MCF 10A (cell line): ENCODE measurements at regions not wholly inside any gene's neighbourhood (a gene's known extent, or its start where the extent isn't known, plus 50 kb on each side); places are given as distances from the start of the nearest gene placed in this dataset.

Experiments
- BruUV-seq: library from RNA; stranded (reverse); fragments of 400-500 nt; replicated peaks from 2 replicates; lab custom pipeline; 2021; lab: Mats Ljungman, UMichigan
- CTCF ChIA-PET: fragments of 300-600 bp; sonication (Branson Sonifier 250); formaldehyde crosslinking; extraction: SDS; loops from one replicate; lab custom pipeline; 2021; ENCODE audit warnings: antibody characterized with exemption, inconsistent platforms; lab: Yijun Ruan, JAX
- POLR2A ChIA-PET: fragments of 300-600, 350-650 bp; sonication (Branson Sonifier 250); formaldehyde crosslinking; extraction: SDS; loops from one replicate; lab custom pipeline; 2020; ENCODE audit warnings: antibody characterized with exemption, inconsistent platforms; lab: Yijun Ruan, JAX
- DNase-seq: peaks from one replicate; pipeline ENCODE4 v3.0.0-alpha.2; 2018; ENCODE audit not compliant: unreplicated experiment
- H3K27ac Mint-ChIP-seq: one replicate; pipeline ENCODE4 v1.8.0; 2022; ENCODE audit warnings: mild to moderate bottlenecking, low read depth, mixed read lengths; ENCODE audit not compliant: unreplicated experiment
- H3K27me3 Mint-ChIP-seq: one replicate; pipeline ENCODE4 v1.8.0; 2022; ENCODE audit warnings: mixed read lengths; ENCODE audit not compliant: insufficient read depth, unreplicated experiment
- H3K36me3 Mint-ChIP-seq: one replicate; pipeline ENCODE4 v1.8.0; 2022; ENCODE audit warnings: mild to moderate bottlenecking, moderate library complexity, mixed read lengths; ENCODE audit not compliant: insufficient read depth, unreplicated experiment
- H3K4me1 Mint-ChIP-seq: one replicate; pipeline ENCODE4 v1.8.0; 2022; ENCODE audit warnings: mixed read lengths; ENCODE audit not compliant: insufficient read depth, unreplicated experiment
- H3K4me3 Mint-ChIP-seq: one replicate; pipeline ENCODE4 v1.8.0; 2022; ENCODE audit warnings: mild to moderate bottlenecking, moderate library complexity, mixed read lengths; ENCODE audit not compliant: unreplicated experiment
- H3K9me3 Mint-ChIP-seq: one replicate; pipeline ENCODE4 v1.8.0; 2022; ENCODE audit warnings: mixed read lengths; ENCODE audit not compliant: unreplicated experiment
- intact Hi-C: fragments of 100-400 bp; cut with micrococcal nuclease; formaldehyde crosslinking; loops from 2 replicates; pipeline ENCODE4 v1.14.1; 2022
- TF ChIP-seq, protein P1 (sequence below): fragments of 200-600 bp; IDR thresholded peaks from one replicate; pipeline ENCODE4 v1.8.0; 2022; ENCODE audit warnings: antibody characterized with exemption, mild to moderate bottlenecking; ENCODE audit not compliant: unreplicated experiment

DNA sequence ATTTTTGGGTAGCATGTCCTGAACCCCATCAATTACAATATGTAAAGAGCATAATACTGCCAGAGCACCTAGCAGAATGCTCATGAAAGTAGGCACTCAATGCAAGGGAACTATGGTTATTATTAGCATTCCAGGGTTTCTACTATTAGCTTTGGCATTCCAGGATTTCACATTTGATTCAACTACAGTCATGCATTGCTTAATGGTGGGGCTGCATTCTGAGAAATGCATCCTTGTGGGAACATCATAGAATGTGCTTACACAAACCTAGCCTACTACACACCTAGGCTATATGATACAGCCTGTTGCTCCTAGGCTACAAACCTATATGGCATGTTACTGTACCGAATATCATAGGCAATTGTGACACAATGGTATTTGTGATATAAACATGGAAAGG lies 247.8 kb downstream of the CD83 start:
- H3K27ac Mint-ChIP-seq: no peak overlapping the region
- no peaks in the 10 kb centered on the region for H3K9me3 Mint-ChIP-seq
- DNase-seq: no peak
- intact Hi-C loops: no loop called here
- BruUV-seq: no TSS peak
- TF ChIP-seq, protein P1, sequence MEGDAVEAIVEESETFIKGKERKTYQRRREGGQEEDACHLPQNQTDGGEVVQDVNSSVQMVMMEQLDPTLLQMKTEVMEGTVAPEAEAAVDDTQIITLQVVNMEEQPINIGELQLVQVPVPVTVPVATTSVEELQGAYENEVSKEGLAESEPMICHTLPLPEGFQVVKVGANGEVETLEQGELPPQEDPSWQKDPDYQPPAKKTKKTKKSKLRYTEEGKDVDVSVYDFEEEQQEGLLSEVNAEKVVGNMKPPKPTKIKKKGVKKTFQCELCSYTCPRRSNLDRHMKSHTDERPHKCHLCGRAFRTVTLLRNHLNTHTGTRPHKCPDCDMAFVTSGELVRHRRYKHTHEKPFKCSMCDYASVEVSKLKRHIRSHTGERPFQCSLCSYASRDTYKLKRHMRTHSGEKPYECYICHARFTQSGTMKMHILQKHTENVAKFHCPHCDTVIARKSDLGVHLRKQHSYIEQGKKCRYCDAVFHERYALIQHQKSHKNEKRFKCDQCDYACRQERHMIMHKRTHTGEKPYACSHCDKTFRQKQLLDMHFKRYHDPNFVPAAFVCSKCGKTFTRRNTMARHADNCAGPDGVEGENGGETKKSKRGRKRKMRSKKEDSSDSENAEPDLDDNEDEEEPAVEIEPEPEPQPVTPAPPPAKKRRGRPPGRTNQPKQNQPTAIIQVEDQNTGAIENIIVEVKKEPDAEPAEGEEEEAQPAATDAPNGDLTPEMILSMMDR: no peak
- no peaks in the 10 kb centered on the region for H3K27me3 Mint-ChIP-seq
- no peaks in the 10 kb centered on the region for H3K4me1 Mint-ChIP-seq
- CTCF ChIA-PET: no interaction called here
- POLR2A ChIA-PET: no interaction called here
- no peak overlapping the region for H3K4me3 Mint-ChIP-seq
- no peaks in the 10 kb centered on the region for H3K36me3 Mint-ChIP-seq

DNA sequence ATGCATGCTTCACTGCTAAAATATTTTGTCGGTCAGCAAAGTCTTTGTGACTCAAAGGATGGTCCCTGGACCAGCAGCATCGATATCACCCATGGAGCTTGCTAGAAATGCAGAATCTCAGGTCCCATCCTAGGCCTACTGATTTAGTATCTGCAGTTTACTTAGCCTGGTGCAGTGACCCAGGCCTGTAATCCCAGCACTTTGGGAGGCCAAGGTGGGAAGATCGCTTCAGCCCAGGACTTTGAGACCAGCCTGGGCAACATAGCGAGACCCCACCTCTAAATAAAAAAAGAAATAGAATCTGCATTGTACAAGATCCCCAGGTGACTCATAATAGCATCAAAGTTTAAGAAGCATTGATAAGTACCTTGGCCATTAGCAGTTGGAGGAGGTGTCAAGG lies 248.7 kb downstream of the CD83 start:
- Mint-ChIP-seq H3K27ac (no peak overlapping the region), H3K36me3 (no peaks in the 10 kb centered on the region), H3K4me3 (no peak overlapping the region), H3K9me3 (no peaks in the 10 kb centered on the region), H3K27me3 (no peaks in the 10 kb centered on the region), H3K4me1 (no peaks in the 10 kb centered on the region)
- intact Hi-C loops: no loop called here
- BruUV-seq: no TSS peak
- TF ChIP-seq, protein P1: no peak
- CTCF ChIA-PET: no interaction called here
- POLR2A ChIA-PET: no interaction called here
- DNase-seq: no peak

DNA sequence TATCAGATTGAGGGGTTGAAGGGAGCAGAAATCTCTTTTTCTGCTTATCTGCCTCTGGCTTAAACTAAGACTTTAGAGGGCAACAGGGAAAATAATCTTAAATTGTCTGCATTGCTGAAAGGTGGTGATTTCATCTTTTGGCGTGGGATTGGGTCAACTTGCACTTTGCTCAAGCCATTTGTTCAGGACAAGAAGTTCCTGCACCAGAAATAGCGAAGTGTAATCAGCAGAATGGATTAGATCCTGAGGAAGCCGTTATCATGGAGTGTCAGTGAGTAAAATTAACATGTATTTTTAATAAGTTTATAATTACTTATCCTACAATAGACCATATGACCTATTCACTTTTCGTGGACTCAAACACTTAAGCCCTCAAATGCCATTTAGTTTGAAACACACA lies 249.3 kb downstream of the CD83 start:
- H3K36me3 Mint-ChIP-seq: no peaks in the 10 kb centered on the region
- H3K27me3 Mint-ChIP-seq: no peaks in the 10 kb centered on the region
- BruUV-seq: no TSS peak
- ChIA-PET CTCF (no interaction called here), POLR2A (no interaction called here)
- DNase-seq: no peak
- no peaks in the 10 kb centered on the region for H3K4me1 Mint-ChIP-seq
- intact Hi-C loops: no loop called here
- no peak overlapping the region for H3K4me3 Mint-ChIP-seq
- H3K9me3 Mint-ChIP-seq: no peaks in the 10 kb centered on the region
- TF ChIP-seq, protein P1: no peak
- no peak overlapping the region for H3K27ac Mint-ChIP-seq

DNA sequence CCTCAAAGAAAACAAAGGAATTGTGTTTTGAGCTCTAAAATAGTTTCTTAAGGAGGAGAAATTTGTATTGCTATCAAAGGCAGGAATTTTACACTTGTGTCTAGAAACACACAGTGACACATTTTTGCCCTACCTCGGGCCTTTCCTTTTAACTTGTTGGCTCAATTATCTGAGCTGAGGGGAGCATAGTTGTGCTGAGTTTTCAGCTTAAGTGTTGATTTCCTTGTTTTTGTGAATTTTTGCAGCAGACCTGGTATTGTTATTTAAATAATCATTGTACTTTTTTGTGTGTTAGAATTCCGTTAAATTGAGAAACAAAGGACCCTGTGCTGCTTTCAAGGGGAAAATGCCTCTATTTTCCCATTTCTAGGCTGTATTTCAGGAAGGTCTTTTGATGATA lies 249.7 kb downstream of the CD83 start:
- Mint-ChIP-seq H3K4me3 (no peak overlapping the region), H3K4me1 (no peaks in the 10 kb centered on the region), H3K36me3 (no peaks in the 10 kb centered on the region), H3K27me3 (no peaks in the 10 kb centered on the region), H3K9me3 (no peaks in the 10 kb centered on the region), H3K27ac (no peak overlapping the region)
- POLR2A ChIA-PET: no interaction called here
- CTCF ChIA-PET: no interaction called here
- intact Hi-C loops: no loop called here
- TF ChIP-seq, protein P1: no peak
- no TSS peak for BruUV-seq
- DNase-seq: no peak
